ENCODE measurements at regions not wholly inside any gene's neighbourhood (a gene's known extent, or its start where the extent isn't known, plus 50 kb on each side); places are given as distances from the start of the nearest gene placed in this dataset.

DNA sequence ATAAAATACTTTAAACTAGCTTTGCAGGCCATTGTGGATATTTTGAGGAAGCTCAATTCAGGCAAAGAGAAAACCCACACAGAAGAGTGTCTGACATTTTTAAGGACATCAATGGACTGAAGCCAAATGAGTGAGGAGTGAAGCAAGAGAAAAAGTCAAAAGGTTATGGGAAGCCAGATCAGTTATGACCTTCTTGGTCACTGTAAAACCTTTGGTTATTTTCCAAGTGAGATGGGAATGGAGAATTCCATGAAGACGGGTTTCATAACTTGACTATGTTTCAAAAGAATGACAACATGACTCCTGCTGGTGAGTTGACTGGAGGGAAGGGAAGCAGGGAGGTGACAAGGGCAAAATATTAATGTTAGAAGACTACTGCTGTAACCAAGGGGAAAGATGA lies 585.2 kb downstream of the EFNA5 start:
- TF ChIP-seq GATA3 (IDR thresholded peaks at IDR 0.05; ENCODE audit: low read depth, low read length), result no peak
- no peak for TF ChIP-seq GATA2 (IDR thresholded peaks at IDR 0.05; ENCODE audit: low read depth, low read length)
